Lung (tissue), 11 donors: ENCODE measurements at regions not wholly inside any gene's neighbourhood (a gene's known extent, or its start where the extent isn't known, plus 50 kb on each side); places are given as distances from the start of the nearest gene placed in this dataset.

Source experiments
- ATAC-seq: fragments of 200-7000 bp; cut with Tn5 transposase; one replicate; pipeline ENCODE4 v1.9.1; 2020; ENCODE audit warnings: moderate number of reproducible peaks; ENCODE audit not compliant: insufficient read depth, low FRiP score
- DNase-seq, 3 donors: peaks; one replicate each; pipeline ENCODE4 v3.0.0-alpha.2; 2013 to 2017
- H3K27ac ChIP-seq, 2 donors: one replicate each; pipeline ENCODE4 v1.5.1; 2013; ENCODE audit warnings: mild to moderate bottlenecking in 2 of 2, moderate library complexity in 2 of 2, control low read depth in 1 of 2, inconsistent platforms in 1 of 2, low read depth in 1 of 2, low read length in 1 of 2
- H3K27me3 ChIP-seq, 3 donors: one replicate each; pipeline ENCODE4 v1.5.1; 2013; ENCODE audit warnings: low read length in 2 of 3; ENCODE audit not compliant: control insufficient read depth in 3 of 3, insufficient read depth in 3 of 3
- H3K36me3 ChIP-seq, 4 donors: one replicate each; pipeline ENCODE4 v1.5.1; 2013; ENCODE audit warnings: low read length in 4 of 4, mild to moderate bottlenecking in 1 of 4, moderate library complexity in 1 of 4; ENCODE audit not compliant: control insufficient read depth in 4 of 4, insufficient read depth in 4 of 4
- H3K4me1 ChIP-seq, 5 donors: one replicate each; pipeline ENCODE4 v1.5.1; 2013; ENCODE audit warnings: low read length in 5 of 5, mild to moderate bottlenecking in 2 of 5, moderate library complexity in 1 of 5; ENCODE audit not compliant: control insufficient read depth in 5 of 5, insufficient read depth in 5 of 5
- H3K4me3 ChIP-seq: one replicate; pipeline ENCODE4 v1.5.1; 2013; ENCODE audit warnings: mild to moderate bottlenecking, control low read depth, moderate library complexity
- H3K9ac ChIP-seq, 2 donors: one replicate each; pipeline ENCODE4 v1.5.1; 2013; ENCODE audit warnings: low read length in 2 of 2, control low read depth in 1 of 2; ENCODE audit not compliant: insufficient read depth in 1 of 2
- H3K9me3 ChIP-seq, 4 donors: one replicate each; pipeline ENCODE4 v1.5.1; 2013; ENCODE audit warnings: low read length in 3 of 4, mild to moderate bottlenecking in 1 of 4, moderate library complexity in 1 of 4; ENCODE audit not compliant: control insufficient read depth in 4 of 4, insufficient read depth in 3 of 4
- CTCF ChIP-seq: IDR thresholded peaks from 2 replicates; pipeline ENCODE4 v1.5.1; 2012; ENCODE audit warnings: mild to moderate bottlenecking; ENCODE audit errors: control extremely low read depth, extremely low read depth
- WGBS, 2 donors: extraction: QIAGEN DNeasy Blood & Tissue Kit; methylation state at CpG; one replicate each; pipeline ENCODE4 v1.1.7; 2013; 5-methylcytosine and 5-hydroxymethylcytosine counted together
- donor health status: control.
- donor health status: control.
- donor health status: Bipolar disorder and iron deficiency.
- donor health status: healthy.
- donor health status: DM: yes; HTN: yes; CAD: no.

- TF ChIP-seq CTCF, result no peak
- no peak overlapping the region for H3K27ac ChIP-seq
- H3K9ac ChIP-seq, result no peak overlapping the region
- H3K9me3 ChIP-seq, result no peaks in the 10 kb centered on the region
- no peak for DNase-seq
- no peaks in the 10 kb centered on the region for H3K4me1 ChIP-seq
- no peaks in the 10 kb centered on the region for H3K36me3 ChIP-seq
- no peak for ATAC-seq
- H3K4me3 ChIP-seq, result no peak overlapping the region
- 71 to 85% methylated on average over 4 of the region's 4 CpGs for WGBS, 2 donors
- no peaks in the 10 kb centered on the region for H3K27me3 ChIP-seq
Observed at GRCh38 chr3:147200545-147200944, 205.8 kb downstream of the ZIC4 start.

- Histone ChIP-seq H3K9ac (no peak overlapping the region), H3K9me3 (no peaks in the 10 kb centered on the region), H3K27me3 (no peaks in the 10 kb centered on the region), H3K4me3 (no peak overlapping the region), H3K4me1 (no peaks in the 10 kb centered on the region), H3K27ac (no peak overlapping the region), H3K36me3 (no peaks in the 10 kb centered on the region)
- no peak for TF ChIP-seq CTCF
- DNase-seq, result no peak
- no peak for ATAC-seq
Observed at GRCh38 chr3:147197739-147198138, 208.6 kb downstream of the ZIC4 start.

- ATAC-seq, result no peak
Observed at GRCh38 chr3:147195887-147196286, 210.5 kb downstream of the ZIC4 start.

More at GRCh38 chr3:147195887-147196286, 210.5 kb downstream of the ZIC4 start:
- Histone ChIP-seq H3K27me3 (no peaks in the 10 kb centered on the region), H3K4me1 (no peaks in the 10 kb centered on the region), H3K27ac (no peak overlapping the region), H3K9me3 (peaks cover 0 to 1% (median 0%) of the 10 kb centered on the region in 4 donors), H3K9ac (no peak overlapping the region), H3K4me3 (no peak overlapping the region), H3K36me3 (no peaks in the 10 kb centered on the region)
- DNase-seq, result no peak
- no peak for TF ChIP-seq CTCF
